Umbilical cord (tissue), 1 donor: ENCODE measurements at regions not wholly inside any gene's neighbourhood (a gene's known extent, or its start where the extent isn't known, plus 50 kb on each side); places are given as distances from the start of the nearest gene placed in this dataset.
"Not testable (repeated sequence)": the region's sequence is repeated elsewhere in the genome, so short reads cannot be mapped to it uniquely, and the experiment has no call there.

ENCODE experiments used
- DNase-seq: peaks from one replicate; pipeline ENCODE4 v3.0.0-alpha.2; 2015; ENCODE audit warnings: low spot score

DNA sequence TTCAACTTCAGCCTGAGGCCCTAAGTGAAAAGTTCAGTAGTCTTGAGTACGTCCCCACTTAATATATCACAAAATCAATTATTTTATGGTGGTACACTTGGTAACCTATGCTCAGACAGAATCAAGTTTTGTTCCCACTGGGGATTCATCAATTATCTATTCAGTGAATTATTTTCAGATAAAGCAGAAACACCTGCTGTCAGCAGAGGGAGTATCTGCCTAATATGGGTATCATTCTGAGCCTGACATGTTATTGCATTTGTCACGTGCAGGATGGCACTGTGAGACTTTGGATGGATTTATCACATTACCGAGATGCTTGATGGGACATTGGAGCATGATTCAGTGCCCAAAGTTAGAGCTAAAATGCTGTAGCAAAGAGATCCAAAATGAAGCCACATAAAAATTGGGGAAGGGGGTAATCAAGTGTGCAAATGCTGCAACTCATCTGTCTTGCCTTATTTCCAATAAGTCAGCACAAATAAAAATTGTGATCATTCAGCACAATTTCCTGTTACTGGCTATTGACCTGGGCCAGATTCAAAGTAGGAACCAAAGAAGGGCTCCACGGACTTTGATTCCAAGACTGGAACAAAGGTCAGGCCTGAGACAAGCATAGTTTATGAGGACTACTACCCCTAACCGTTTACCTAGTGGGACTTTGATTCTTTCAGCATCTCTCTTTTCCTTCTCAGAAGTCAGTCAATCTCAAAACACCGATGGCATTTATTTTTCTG, 657.6 kb downstream of the LMO4 start:
- no peak for DNase-seq

DNA sequence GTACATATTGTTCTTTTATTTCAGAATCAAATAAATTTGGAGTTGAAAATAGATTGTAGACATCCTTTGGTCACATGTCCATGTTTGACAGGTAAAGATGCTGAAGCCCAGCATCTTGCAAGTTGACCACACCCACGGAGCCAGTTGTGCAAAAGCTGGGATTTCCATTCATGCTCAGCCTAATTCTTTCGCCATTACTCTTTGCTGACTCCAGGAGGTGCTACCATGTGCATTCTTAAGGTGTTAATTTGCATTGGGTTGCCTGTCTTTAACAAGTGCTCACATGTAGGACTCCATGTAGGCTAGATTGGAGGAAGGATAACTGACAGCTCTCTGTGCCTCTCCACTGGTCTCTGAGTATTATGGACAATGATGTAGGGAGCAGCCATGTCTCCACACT, 660.7 kb downstream of the LMO4 start:
- no peak for DNase-seq

DNA sequence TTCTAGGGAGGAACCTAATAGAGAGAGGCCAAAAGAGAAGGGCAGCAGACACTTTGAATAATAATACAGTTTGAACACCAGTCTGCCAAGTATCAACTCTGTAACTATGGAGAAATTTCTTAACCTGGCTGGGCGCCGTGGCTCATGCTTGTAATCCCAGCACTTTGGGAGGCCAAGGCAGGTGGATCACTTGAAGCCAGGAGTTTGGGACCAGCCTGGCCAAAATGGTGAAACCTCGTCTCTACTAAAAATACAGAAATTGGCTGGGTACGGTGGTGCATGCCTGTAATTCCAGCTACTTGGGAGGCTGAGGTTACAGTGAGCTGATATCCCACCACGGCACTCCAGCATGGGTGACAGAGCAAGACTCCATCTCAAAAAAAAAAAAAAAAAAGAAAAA, 663.9 kb downstream of the LMO4 start:
- DNase-seq = not testable (repeated sequence)

DNA sequence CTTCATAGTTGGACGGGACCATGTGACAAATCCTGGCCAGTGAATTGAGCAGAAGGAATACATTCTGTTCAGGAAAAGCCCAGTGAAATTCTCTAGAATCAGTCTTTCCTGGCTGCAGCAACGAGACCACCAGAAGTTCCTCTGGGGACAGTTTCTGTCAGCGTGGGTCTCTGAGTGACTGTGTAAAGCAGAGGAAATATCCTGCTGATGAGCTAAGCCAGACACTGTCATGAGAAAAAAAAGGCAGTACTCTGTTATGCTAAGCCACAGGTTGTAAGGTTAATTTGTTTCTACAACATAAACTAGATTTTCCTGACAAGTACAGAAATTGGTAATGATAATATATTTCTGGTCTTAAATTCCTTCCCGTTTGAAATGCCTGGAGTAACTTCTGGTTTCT, 664.4 kb downstream of the LMO4 start:
- no peak for DNase-seq

DNA sequence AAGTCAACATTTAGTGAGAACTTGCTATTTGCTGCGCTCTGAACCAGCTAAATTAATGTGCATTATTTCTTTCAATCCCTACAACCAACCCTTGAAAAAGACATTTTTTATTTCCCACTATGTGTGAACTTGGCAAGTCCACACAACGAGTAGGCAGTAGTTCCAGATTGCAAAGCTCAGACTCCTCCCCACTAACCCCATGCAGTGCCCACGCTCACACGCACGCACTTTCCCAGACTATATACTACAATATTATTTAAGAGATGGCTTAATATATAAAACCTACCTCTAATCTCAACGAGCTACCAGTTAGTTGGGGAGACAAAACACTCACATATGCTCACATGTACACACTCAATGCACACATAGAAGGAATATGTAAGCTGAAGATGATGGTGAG, 671.2 kb downstream of the LMO4 start:
- DNase-seq = no peak

DNA sequence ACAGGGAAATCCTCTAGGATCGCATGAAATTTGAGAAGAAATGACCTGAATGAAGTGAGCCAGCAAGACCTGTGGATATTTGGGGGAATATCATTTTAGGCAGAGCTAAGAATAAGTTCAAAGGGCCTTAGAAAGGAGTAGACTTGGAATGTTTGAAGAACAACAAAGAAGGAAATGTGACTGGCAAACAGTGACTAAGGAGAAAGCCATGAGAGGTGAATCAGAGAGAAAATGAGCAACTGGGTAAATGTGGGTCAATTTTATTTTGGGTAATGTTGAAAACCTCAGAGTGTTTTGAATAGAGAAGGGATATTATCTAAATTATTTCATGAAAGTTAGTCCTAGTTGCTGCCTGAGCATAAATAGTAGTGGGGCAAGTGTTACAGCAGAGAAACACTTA, 672.8 kb downstream of the LMO4 start:
- no peak for DNase-seq

DNA sequence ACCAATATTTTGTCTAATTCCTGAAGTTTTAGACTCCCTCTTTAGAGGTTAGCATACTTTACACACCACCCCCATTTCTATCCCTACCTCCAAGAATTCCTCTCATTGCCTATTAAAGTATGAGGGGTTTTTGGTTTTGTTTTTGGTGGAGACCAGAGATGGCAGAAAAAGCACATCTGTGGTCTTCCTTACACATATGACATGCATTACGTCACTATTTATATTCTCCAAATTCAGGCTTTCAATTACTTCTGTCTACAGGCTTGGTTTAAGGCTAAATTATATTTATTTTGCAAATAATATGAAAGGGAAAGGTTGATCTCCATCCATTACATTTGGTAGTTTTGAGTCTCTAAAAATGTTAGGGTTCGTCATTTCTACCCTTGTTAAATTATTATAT, 674.6 kb downstream of the LMO4 start:
- no peak for DNase-seq

DNA sequence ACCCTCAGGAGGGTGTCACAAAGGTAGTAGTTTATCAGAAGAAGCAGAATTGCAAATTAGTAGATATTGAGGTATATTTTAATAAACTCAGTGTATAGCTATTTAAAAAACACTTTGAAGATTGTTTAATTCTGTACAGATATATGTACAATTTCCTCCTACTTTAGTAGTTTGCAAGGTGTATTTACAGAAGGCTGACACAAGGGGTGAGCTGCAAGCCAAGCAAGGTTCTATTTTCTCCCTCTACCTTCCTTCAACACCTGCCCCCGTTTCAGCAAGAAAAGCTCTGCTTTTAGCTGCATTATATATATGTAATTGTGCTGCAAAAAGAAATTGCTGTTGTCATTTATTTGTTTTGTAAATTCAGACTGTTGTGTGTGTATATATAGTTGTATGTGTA, 674.2 kb upstream of the PKN2 start:
- DNase-seq = no peak

DNA sequence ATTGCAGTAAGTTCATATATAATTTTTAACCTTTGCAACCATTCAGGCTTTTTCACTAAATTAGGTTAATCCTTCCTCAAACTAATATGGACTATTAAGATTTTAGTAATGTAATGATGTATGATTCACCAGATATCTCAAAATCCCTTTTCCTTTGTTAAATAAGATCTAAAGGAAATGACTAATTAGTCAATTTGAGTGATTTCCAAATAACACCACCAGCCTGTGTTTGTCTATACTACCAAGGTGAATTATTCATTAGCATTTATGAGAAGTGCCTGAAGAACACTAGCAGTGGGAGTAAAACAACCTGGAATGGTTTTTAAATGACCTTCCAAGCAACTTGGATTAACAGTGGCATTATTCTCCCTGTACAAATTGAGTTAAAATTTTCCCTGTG, 670.6 kb upstream of the PKN2 start:
- no peak for DNase-seq

DNA sequence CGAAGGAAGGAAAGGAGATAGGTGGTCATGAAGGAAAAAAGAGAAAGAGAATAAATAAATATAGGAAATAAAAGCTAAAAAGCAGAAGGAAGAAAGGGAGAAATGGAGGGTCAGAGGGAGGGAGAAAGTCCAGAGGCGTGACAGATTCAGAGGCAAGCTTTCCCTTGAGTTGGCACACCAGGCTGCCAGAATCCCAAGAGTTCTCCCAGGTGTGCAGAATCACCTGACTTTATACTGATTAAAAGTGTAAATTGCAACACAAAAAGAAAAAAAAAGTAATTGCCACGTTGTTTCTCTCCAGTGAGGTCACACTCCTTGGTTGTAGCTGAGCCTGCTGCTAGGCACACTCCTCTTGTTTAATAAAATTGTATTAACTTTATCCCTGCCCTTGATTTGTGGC, 669.9 kb upstream of the PKN2 start:
- DNase-seq = no peak

DNA sequence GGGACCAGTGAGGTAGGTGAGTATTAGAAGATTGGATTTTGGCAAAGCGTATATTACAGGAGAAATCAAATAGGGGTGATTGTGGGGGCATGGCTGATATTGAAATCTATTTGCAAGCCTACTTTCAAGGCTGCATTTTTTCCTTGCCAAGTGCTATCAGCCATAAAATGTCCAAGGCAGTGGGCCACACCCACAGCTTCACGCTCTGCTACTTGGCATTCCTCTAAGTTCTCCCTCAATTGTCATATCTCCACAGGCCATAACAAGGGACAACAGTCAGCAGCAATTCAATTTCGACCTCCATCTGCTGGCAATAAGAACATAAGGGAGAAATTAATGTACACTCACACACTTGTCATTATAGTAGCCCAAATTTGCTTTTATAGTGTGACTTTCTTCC, 667.1 kb upstream of the PKN2 start:
- no peak for DNase-seq

DNA sequence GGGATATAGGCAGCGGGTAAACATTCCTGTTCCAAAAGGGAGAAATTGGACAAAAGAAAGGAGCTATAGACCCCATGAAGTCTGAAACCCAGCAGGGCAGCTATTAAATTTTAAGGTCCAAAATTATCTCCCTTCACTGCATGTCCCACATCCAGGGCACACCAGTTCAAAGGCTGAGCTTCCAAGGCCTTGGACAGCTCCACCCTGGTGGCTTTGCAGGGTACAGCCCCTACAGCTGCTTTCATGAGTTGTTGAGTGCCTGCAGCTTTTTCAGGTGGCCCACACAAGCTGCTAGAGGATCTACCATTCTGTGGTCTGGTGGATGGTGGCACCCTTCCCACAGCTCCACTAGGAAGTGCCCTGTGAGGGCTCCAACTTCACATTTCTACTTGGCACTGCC, 662.5 kb upstream of the PKN2 start:
- DNase-seq = no peak

DNA sequence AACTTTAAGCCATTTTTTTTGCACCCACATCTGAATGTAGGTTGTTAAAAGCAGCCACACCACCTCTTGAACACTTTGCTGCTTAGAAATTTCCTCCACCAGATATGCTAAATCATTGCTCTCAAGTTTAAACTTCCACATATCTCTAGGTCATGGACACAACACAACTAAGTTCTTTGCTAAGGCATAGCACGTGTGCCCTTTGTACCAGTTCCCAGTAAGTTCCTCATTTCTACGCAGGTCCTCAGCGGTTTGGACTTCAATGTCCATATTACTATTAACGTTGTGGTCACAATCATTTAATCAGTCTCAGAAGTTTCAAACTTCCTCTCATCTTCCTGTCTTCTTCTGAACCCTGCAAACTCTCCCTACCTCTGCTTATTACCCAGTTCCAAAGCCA, 661.6 kb upstream of the PKN2 start:
- DNase-seq = no peak

DNA sequence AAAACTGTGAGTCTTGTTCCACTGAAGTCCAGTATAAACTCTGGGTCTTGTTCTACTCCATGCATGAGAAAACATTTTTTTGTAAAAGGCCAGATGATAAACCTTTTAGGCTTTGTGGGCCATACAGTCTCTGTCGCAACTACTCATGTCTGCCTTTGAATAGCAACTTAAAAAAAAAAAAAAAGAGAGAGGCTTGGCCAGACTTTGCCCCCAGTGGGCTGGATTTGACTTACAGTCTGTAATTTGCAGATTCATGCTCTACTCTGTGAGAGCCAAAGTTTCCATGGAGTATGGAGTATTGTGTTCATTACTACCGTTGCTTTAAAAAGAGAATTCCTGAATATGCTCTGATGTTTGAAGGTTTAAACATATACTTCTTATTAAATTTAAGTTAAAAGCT, 654.9 kb upstream of the PKN2 start:
- DNase-seq = no peak

DNA sequence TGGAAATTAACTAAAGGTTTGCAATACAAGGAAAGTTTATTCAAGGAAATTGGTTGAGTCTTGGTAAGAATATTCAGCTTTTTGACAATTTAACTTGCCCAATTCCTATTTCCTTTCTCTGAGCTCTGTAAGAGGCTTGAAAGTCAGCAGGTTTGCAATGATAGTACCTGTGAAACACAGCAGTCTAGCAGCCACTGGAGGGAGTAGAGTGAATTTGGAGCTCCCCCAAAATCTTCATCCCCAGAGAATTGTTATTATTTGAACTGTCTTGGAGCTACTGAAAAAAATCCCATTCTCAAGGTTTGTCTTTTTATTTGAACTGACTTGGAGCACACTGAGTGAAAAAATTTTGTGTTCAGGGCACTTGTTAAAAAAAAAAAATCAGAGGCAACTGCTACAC, 654.2 kb upstream of the PKN2 start:
- no peak for DNase-seq

DNA sequence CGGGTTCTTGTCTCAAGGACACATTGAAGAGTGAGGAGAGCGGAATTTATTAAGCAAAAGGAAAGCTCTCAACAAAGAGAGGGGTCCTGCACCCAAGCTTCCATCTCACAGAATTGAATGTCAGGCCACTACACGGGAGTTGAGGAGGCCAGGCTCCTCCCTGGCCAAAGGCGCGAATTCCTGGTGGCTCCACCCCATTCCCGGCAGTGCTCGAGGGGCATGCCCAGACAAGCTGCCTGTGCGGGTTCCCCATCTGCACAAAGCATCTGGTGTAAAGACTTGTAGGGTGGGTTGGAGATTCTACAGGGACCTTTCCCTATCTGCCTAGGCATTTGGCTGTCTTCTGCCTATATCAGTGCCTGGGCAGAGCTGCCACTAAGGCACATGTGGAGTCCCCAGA, 648.5 kb upstream of the PKN2 start:
- no peak for DNase-seq

DNA sequence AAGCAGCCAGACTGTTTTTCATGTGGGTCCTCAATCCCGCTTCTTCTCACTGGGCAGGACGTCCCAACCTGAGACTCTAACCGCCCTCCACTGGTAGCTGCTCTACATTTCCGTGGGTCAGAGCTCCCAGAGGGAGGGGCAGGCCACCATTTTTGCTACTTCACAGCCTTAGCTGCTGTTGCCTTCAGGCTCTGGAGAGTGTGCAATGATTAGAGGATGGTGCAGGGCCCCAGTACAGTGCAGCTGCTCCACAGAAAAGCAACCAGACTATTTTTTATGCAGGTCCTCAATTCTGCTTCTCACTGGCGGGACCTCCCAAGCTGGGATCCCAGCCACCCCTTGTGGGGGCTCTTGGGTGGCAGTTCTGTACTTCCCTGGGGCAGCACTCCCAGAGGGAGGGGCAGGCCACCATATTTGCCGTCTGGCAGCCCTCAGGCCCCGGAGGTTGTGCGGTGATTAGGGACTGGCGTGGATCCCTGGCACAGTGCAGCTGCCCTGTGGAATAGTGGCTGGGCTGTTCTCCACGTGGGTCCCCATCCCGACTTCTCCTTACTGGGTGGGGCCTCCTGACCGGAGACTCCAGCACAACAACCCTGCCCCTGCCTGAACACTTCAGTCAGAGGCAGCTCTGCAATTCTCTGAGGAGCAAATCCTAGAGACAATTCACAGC, 647.6 kb upstream of the PKN2 start:
- DNase-seq = no peak

DNA sequence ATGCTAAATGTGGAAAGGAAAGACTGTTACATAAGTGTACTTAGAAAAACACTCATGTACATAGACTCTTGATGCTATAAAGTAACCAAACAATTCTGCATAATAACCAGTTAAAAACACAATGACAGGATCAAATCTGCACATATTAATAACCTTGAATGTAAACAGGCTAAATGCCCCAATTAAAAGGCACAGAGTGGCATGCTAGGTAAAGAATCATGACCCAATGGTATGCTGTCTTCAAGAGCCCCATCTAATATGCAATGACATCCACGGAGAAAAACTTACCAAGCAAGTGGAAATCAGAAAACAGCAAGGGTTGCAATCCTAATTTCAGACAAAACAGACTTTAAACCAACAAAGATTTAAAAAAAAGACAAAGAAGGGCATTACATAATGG, 644.8 kb upstream of the PKN2 start:
- DNase-seq = no peak

DNA sequence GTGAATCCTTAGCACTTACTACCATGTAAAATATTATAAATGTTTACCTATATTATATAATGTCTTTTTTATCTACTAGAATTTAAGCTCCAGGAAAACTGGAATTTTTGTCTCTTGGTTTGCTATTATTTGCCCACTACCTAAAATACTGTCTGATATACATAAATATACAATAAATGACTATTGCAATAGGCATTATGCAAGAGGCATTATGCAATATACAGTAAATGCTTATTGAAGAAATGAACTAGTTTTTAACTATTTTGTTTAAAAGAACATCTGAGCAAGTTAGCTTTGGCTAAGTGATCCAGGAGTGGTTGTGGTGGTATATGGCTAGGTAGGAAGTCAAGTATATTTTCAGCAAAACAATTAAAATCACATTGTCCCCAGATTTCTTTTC, 640.2 kb upstream of the PKN2 start:
- no peak for DNase-seq

DNA sequence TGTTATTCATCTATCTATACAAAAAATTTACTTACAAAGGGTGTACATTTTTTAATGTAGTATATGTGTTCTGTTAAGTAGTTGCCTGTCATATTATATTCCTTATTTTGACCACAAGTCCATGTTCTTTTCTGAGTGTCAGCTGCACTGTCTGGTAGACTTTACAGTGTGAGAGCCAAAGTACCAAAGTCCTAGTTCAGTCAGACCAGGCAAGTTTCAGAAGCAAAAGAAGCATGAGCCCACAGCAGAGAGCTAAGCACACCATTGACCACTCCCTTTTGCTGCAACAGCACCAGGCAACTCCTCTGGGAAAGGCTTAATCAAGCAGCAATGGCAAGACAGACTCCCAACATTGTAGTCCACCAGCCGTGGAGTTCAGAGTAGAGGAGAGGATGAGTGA, 631.9 kb upstream of the PKN2 start:
- DNase-seq = no peak

DNA sequence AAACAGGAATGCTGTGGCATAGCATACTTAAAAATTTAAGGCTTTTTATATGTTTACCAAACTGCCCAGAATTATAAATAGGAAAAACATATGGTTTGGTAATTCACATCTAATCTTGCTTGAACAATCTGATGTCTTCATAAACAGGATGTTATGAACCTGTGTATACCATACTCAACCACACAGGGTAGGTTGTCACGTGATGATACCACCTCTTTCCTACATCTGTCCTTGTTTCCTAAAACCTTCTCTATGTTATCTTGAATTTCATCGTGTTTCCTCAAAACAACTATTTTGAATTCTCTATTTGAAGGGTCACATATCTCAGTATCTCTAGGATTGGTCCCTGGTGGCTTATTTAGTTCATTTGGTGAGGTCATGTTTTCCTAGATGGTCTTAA, 631.0 kb upstream of the PKN2 start:
- no peak for DNase-seq

DNA sequence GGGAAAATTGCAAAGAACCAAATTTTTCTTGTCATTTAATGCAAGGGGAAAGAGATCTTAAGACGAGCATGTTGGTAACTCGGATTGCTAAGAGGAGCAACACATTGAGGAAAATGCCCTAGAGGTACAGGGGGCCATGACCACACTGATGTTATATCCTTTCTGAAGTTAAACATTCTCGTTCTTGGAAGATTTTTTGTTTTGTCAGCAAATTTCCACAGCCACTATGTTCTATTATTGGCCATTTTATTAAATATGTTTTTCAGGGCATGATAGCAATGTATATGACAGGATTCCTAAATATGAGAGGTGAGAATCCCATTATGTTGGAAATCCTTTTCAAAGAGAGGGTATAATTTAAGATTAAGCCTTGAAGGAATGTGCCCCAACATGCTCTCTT, 627.2 kb upstream of the PKN2 start:
- DNase-seq = no peak

DNA sequence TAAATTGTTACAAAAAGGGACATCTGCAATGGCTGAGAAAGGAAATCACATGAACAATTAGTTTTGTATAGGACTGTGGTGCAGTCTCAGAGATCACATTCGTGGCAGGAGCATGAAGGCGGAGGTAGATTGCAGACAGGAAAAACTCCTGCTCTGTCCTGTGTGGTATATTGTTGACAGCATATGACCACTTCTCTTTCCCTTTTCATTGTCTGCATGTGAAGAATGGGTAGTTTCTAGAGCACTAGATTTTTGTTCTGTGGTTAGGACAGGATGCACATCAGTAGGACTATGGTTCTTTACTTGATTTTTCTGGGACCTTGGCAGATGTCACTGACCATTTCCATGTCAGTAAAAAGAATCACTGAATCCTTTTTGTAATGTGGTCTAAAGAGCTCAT, 625.9 kb upstream of the PKN2 start:
- DNase-seq = no peak
